ENCODE measurements at regions not wholly inside any gene's neighbourhood (a gene's known extent, or its start where the extent isn't known, plus 50 kb on each side); places are given as distances from the start of the nearest gene placed in this dataset.
"Not testable (repeated sequence)": the region's sequence is repeated elsewhere in the genome, so short reads cannot be mapped to it uniquely, and the experiment has no call there.

DNA sequence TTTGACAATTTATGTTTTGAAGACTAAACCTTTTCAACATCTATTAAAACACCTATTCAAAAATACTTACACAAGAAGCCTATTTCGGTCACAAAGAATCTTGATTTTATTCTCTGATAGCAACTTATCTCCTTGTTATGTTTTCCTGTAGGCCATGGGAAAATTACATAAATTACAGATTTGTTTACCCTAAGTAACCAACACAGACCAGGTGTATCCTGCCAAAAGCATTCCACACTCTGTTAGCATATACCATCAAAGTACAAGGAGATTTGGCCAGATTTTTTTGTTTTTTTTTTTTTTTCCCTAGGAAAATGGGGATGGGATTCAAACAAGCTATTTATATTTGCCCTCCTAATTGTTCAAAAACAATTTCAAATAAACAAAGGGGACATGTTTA is 497.9 kb upstream of the MAGEB18 start:
- no peak for DNase-seq (ENCODE audit: low spot score)

DNA sequence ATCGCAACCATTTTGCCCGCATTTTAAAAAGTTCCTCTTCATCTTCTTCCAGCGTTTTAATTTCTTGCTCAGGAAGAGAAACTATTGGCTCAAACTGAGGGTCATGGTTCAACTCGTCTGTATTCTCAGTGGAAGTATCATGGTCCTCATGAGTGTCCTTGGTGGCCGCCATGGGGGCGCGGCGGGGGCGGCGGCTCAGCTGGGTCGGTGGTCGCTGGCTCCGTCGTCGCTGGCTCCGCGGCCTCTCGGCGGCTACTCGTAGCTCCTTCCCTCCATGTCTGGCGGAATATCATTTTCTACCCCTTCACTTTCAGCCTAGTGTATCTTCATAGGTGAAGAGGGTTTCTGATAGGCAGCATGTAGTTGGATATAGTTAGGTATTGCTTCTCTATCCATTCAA is 492.0 kb upstream of the MAGEB18 start:
- DNase-seq (ENCODE audit: low spot score), result no peak

DNA sequence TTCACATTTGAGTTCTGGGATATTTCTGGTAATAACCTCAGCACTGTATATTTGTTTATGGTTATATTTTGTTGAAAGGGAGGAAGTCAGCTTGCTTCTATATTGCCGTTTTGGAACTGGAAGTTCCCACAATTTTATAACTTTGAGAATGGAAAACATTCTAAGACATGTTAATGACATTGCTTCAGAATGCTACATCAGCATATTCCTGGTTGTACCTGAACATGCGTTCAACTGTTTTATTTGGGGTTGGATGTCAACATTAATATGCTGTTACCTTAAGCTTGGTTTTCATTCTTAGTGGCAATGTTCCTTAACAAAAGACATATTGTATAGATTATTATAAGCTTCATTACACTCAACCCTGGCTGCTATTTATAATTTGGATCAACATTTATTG is 489.4 kb upstream of the MAGEB18 start:
- no peak for DNase-seq (ENCODE audit: low spot score)

DNA sequence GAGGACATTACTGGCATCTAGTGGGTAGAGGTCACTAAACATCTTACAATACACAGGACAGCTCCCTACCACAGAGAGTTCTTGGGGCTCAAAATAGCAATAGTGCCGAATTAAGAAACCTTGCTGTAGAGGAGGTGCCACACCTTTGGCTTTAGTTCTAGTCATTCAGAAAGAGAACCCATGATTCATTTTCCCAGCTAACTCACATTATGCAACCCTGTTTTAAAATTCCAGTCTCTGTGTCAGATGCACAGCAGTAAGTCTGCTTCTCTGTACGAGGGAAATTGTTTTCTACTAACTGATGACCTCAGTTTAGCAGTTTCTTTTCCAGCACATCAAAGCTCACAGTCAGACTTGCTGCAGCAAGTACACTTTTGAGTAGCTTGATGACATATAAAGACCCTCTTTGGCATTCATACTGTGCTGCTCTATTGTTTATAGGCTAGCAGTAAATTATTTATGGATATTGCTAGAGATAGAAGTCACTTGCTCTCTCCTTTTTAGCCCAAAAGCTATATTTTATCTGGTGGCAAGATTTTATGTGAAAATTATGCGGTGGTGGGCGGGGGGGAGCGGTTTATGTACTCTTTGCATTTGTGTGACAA is 487.8 kb upstream of the MAGEB18 start:
- DNase-seq (ENCODE audit: low spot score), result no peak

DNA sequence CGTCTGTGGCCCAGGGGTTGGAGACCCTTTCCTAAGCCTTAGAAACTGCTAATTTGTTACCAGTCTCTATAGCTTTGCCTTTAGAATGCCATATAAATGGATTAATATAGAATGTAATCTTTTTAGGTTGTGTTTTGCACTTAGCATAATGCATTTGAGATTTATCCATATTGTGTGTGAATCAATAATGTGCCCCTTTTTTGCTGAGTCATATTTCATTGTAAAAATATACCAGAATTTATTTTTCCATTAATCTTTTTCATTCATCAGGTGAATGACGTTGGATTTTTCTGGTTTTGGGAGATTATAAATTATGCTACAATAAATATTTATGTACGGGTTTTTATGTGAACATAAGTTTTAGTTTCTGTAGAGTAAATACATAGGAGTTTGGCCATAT is 478.8 kb upstream of the MAGEB18 start:
- DNase-seq (ENCODE audit: low spot score), result no peak

DNA sequence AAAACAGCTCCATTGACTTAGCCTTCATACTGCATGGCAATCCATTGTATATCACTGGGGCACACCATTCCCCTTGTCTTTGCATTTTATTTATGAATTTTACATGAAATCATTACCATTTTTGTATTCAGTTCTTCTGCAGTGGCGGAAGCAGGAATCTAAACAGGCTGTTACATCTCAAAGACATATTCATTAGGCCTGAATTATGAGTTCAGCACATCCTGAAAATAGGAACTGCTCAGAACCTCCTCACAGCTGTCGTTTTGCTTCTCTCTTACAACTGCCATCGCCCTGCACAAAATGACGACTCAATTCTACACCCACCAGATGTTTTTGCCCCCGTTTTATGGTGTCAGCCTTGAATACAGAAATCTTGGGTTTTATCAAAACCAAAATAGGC is 474.4 kb upstream of the MAGEB18 start:
- DNase-seq (ENCODE audit: low spot score), result no peak

DNA sequence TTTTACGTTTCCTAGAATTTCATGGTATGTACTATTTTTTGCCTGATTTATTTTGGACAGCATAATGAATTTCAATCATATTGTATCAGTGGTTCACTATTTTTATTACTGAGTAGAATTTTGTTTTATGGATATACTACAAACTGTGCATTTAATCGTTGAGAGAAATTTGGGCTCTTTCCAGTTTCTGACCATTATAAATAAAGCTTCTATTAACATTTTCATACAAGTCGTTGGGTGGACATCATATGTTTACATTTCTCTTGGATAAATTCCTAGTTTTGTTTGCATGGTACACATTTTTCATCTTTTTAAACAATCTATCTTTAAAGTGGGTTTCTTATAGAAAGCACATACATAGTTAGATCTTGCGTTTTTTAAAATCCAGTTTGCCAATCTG is 472.7 kb upstream of the MAGEB18 start:
- no peak for DNase-seq (ENCODE audit: low spot score)

DNA sequence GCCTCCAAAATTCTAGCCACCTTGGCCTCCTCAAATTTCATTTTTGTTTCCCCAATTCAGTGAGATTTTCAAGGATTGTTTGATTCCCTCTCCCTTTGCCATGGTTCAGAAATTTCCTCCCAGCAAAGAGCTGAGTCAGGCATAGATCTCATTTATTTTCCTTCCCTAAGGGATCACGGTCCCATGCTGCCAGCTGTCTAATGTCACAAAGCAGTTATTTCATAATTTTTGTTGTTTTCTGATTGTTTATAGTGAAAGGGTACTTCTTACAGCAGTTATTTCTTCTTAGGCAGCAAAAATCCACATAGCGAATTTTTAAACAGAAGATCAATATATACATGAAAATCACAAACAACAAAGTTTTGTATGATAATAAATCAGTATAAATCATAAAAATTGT is 470.5 kb upstream of the MAGEB18 start:
- DNase-seq (ENCODE audit: low spot score), result no peak

DNA sequence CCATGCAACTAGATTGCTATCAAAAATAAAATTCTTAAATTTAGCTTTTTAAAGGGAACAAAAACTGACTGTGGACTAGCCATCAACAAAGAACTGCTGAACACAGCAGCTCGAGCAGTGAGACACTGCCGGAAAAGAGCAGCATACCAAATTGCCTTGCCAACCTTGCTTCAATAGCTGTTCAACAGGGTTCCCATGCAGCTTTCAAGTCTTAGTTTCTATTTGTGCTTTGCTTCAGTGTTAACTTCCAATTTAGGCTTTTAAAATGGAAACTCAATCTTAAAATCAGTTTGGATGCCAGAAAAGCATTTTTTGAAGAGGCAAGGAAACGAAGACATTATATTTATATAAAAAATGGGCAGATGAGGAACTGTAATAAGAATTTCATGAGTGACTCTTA is 463.4 kb upstream of the MAGEB18 start:
- DNase-seq (ENCODE audit: low spot score), result no peak

DNA sequence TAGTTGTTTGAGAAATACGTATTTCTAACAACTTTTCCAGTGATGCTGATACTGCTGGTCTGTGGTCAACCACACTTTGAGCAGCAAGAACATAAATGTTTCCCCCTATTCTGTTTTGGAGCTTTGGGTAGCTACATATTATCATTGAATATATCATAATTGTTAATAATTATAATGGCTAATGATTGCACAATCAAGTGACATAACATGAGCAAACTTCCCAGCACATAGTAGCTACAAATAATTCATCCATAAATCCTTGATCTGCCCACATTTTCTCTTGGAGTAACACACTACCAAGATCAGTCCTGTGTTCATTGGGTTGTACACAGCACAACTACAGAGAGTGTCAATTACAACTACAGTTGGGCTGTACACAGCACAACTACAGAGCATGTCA is 436.3 kb upstream of the MAGEB18 start:
- no peak for DNase-seq (ENCODE audit: low spot score)

DNA sequence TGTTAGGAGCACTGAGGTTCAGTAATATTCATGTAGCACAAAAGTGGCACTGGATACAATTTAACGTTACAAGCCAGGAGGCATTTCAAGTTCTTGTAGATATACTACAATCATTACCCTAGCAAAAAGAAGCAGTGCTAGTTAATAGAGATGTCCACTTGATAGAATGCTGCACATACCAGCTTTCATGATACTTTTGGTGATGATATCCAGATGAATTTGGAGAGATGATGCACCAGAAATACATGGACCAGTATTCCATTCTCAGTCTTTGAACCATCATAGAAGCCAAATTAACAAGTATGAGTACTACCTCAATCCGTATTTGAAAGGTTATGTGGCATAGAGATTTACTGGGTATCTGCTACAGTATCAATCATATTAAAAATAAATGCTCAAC is 421.0 kb upstream of the MAGEB18 start:
- DNase-seq (ENCODE audit: low spot score), result no peak

DNA sequence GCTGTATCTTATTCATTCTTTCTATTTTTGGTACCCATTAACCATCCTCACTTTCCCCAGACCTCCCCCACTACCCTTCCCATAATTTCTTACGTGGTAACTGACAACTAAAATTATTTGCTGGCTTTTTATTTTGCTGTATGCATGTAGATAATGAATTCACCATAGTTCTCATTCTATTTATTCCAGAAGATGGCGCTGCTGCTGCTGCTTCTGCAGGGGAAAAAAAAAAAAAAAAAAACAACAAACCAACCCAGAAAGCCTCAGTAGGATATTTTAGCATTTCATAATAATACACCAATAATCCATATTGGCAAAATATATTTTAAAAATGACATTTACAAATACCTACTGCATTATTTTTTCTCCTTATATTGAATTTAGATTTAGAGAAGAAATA is 416.6 kb upstream of the MAGEB18 start:
- peak; percentile 27 for DNase-seq (ENCODE audit: low spot score)

DNA sequence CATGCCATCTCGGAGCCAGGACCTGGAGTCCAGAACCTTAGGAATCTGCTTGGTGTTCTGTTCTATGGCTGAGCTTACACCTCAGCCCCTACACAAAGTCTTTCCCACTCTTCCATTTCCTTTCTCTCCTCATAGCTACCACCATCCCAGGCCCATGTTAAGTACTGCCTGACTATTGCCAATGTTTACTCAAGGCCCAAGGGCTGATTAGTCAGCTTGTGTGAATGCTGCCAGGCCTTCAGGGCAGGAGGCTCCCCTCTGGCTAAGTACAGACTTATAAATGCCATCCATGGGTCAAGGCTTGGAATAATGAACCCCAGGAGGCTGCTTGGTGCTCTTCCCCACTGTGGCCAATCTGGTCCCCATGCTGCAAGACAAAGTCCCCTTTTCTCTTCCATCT is 411.6 kb upstream of the MAGEB18 start:
- DNase-seq (ENCODE audit: low spot score), result no peak

DNA sequence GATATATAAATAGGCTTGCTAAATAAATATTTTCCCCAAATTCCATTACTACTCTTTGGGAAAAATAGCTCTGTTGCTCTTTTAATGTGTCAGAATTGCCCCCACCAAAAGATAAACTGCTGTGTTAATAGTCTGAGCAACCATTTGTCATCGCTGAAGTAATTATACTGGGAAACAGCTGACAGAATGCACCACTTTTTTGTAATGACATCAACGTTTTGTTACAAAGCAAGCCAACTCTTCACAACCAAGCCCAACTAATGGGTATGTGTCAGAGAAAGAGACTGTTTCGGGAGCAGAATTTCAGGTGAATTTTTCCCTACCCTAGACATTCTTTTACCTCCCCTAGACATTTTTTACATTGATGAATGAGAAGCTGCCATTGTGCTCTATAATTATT is 405.0 kb upstream of the MAGEB18 start:
- DNase-seq (ENCODE audit: low spot score), result no peak

DNA sequence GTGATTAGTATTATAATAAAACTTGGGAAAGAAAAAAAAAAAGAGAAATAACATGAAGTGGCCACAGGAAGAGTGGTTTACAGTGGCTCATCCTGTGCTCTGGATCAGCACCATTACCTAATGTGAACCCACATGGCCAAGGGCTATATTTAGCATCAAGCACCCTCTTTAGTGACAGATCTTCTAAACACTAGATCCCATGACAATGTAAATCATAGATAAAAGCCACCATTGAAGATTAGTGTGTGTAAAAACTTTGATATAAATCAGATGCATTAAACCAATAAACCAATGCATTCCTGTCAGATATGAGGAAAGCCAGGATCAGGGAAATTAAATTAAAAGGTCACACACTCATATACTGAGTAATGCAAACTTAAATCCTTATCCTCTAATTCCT is 400.6 kb upstream of the MAGEB18 start:
- no peak for DNase-seq (ENCODE audit: low spot score)

DNA sequence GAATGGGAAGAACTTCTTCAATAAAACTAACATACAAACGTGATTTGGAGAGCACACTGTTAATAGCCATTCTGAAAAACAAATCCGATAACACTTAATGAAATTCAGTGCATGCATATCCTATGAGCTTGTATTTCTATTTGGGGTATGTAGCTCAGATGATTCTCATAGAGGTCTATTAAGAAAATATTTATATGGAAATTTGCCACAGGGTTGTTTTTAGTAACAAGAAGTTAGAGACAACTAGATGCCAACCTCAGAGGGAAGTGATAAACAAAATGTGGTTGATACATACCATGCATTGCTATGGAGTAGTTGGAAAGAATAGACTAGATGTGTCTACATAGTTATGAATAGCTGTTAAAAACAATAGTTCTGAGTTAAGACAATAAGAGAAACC is 395.8 kb upstream of the MAGEB18 start:
- no peak for DNase-seq (ENCODE audit: low spot score)

DNA sequence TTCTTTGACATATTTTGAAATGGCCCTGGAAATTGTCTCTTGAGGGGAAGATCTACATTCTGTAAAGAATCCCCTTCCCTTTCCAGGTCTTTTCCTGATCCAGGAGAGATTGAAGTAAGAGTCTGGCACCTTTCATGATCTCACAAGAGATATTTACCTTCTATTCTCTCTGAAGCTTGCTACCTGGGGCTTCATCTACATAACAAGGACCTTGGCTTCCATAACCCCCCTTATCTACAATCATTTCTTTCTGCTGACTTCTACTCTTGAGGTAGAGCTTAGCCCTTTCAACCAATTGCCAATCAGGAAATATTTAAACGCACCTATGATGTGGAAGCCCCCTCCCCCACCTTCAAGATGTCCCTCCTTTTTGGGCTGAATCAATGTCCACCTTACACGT is 383.7 kb upstream of the MAGEB18 start:
- DNase-seq (ENCODE audit: low spot score), result no peak

DNA sequence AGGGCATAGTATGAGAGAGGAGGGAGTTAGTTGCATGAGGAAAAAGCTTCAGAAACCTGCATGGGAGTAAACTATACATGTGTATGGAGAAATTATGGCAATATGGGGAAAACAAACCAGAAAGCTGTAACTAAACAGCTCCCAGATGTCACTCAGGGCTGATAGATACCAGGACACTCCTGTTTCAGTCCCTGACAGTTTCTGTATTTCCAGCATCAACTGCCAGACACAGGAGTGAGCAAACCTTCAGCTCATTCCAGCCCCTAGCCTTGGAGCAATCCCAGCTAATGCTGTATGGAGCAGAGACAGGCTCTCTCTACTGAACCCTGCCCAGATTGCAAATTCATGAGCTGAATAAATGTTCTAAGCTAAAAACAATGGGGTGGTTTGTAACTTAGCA is 382.9 kb upstream of the MAGEB18 start:
- DNase-seq (ENCODE audit: low spot score), result no peak

DNA sequence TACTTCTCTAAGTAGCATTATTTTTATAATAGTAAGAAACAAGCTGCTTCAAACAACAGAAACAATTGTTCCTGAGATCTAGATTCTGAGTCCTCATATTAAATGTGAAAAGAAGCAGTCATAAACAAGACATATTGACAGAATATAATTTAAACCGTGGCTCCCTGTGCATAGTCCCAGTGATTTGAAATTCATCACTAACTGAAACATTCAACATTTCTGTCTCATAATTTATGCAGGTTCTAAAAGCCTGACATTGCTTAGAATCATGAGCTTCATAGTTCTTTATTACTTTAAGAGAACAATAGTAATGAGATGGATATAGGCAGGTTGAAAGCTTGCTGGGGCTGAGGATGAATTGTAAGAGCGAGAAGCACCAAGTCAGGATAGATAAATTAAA is 375.5 kb upstream of the MAGEB18 start:
- no peak for DNase-seq (ENCODE audit: low spot score)

DNA sequence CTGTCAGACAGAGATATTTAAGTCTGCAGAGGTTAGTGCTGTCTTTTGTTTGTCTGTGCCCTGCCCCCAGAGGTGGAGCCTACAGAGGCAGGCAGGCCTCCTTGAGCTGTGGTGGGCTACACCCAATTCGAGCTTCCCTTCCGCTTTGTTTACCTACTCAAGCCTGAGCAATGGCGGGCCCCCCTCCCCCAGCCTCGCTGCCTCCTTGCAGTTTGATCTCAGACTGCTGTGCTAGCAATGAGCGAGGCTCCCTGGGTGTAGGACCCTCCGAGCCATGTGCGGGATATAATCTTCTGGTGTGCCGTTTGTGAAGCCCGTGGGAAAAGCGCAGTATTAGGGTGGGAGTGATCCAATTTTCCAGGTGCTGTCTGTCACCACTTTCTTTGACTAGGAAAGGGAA is 366.3 kb upstream of the MAGEB18 start:
- DNase-seq (ENCODE audit: low spot score), result not testable (repeated sequence)

DNA sequence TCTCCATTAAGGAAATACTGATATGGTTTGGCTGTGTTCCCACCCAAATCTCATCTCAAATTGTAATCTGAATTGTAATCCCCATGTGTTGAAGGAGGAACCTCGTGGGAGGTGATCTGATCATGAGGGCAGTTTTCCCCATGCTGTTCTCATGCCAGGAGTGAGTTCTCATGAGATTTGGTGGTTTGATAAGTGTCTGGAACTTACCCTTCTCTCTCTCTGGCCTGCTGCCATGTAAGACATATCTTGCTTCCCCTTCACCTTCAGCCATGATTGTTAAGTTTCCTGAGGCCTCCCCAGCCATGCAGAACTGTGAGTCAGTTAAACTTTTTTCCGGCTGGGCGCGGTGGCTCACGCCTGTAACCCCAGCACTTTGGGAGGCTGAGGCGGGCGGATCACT is 340.3 kb upstream of the MAGEB18 start:
- not testable (repeated sequence) for DNase-seq (ENCODE audit: low spot score)

DNA sequence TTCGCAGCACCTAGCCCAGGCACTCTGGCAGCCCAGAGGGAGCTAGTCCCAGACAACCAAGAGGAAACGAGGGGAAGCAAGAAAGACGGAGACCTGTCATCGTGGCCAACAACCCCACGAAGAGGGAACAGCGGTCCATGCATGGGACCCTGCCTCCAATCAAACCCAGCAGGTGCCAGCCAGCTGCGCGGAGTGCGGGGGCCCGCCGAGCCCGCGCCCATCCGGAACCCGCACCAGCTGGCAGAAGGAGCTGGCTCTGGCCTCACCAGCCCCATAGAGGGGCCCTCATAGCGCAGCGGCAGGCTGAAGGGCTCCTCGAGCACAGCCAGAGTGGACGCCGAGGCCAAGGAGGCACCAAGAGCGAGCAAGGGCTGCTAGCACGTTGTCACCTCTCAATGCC is 332.4 kb upstream of the MAGEB18 start:
- no peak for DNase-seq (ENCODE audit: low spot score)

DNA sequence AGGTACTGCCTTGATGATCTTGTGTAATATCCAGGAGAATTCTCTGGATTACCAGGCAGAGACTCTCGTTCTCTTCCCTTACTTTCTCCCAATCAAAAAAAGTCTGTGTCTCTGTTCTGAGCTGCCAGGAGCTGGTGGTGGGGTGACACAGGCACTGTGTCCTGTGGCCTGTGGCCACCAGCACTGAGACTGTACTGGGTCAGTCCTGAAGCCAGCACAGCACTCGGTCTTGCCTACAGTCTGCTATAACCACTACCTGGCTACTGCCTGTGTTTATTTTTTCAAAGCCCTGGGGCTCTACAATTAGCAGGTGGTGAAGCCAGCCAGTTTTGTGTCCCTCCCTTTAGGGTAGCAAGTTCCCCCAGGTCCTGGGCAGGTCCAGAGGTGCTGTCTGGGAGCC is 331.1 kb upstream of the MAGEB18 start:
- no peak for DNase-seq (ENCODE audit: low spot score)

DNA sequence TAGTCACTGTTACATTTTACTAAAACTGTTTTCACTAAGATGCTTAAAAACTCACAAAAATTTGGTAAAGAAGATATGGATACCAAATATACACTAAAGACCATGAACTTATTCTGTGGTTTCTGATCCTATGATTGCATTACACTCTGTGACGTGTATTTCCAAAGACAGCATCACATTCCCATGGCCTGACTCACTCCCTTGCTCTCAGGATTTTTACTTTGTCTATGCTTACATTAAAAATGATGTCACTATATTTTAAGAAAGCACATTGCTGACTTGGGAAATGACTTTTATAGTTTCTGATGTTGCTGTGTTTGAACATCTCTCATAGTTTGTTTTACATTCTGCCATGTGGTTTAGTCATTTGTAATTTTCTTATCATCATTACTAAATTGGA is 327.9 kb upstream of the MAGEB18 start:
- DNase-seq (ENCODE audit: low spot score), result peak; percentile 2

DNA sequence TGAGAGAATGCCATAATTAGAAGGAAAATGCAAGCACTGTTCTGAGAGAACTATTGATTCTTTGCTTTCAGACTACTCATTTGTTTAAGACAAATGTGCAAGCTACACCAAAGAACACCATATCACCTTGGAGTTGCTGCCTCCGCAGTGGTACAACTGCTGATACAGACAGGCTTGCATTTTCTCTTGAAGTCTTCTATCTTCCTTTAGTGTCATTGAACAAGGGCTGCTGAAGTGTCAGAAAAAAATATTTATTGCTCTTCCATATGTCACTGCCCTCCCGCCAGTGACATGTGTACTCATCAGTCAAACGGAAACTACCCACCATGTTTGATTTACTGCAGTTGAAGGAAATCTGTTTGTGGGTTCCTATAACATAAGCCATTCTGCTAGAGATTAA is 318.3 kb upstream of the MAGEB18 start:
- no peak for DNase-seq (ENCODE audit: low spot score)

All from kidney capillary endothelial cell (primary cell).